GM12874 (cell line): ENCODE measurements at regions not wholly inside any gene's neighbourhood (a gene's known extent, or its start where the extent isn't known, plus 50 kb on each side); places are given as distances from the start of the nearest gene placed in this dataset.

Experiments
- TF ChIP-seq, protein P1 (sequence below): IDR thresholded peaks from 2 replicates; pipeline ENCODE4 v1.5.1; 2011; ENCODE audit warnings: low read depth, mild to moderate bottlenecking, control low read depth, low read length, moderate library complexity; ENCODE audit not compliant: insufficient read depth

DNA sequence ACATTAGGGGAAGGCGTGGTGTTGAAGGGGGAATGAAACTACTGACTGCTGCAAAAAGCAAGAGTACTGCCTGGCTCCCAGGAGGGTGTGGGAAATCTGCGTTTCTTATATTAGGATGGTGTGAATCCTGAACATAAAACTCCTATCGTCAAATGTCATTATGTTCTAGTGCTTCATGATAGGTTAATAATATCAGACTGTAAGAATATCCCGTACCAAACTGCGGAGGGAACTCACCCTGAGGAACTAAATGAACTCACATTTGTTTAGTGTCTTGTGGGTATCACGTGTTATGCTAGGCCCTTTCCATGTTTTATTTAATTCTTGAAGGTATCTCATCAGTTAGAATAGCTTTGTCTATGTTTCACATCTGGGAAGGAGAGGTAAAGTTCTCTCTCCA lies 610.7 kb downstream of the QKI start:
- TF ChIP-seq, protein P1, sequence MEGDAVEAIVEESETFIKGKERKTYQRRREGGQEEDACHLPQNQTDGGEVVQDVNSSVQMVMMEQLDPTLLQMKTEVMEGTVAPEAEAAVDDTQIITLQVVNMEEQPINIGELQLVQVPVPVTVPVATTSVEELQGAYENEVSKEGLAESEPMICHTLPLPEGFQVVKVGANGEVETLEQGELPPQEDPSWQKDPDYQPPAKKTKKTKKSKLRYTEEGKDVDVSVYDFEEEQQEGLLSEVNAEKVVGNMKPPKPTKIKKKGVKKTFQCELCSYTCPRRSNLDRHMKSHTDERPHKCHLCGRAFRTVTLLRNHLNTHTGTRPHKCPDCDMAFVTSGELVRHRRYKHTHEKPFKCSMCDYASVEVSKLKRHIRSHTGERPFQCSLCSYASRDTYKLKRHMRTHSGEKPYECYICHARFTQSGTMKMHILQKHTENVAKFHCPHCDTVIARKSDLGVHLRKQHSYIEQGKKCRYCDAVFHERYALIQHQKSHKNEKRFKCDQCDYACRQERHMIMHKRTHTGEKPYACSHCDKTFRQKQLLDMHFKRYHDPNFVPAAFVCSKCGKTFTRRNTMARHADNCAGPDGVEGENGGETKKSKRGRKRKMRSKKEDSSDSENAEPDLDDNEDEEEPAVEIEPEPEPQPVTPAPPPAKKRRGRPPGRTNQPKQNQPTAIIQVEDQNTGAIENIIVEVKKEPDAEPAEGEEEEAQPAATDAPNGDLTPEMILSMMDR = no peak

DNA sequence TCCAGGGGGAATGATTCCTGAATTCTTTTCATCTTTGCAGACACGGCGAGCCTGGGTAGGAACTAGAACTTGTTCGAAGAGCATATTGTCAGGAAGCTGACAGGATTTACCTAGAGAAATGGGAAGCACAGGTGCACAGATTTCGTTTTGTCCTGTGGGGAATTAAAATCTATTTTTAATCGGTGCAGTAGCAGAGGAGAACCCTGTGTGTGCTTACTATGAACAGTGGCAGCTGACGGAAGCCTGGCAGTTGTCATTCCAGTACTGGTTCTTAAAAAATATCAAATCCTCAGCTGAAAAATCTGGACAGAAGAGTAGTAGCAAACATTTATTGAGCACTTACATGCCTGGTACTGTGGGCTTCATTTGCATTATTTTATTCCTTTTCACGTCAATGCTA lies 609.0 kb downstream of the QKI start:
- TF ChIP-seq, protein P1 = no peak

DNA sequence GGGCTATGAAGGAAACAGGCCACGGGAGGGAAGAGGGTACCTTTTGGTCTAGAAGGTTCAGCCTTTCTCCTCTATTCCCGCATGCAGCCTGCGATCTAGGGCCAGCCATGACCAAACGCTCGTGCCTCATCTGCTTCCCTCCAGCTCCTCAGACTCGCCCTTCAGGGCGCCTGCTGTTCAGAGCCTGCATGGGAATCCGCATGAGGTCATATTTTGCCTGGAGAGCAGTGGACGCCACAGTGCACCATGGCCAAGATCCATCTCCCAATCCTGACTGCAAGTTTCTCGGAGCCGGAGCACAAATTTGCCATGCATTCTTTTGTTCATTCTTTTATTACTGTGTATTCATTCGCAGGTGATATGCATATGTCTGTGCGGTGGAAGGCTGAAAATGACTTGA lies 608.1 kb downstream of the QKI start:
- TF ChIP-seq, protein P1 = no peak

DNA sequence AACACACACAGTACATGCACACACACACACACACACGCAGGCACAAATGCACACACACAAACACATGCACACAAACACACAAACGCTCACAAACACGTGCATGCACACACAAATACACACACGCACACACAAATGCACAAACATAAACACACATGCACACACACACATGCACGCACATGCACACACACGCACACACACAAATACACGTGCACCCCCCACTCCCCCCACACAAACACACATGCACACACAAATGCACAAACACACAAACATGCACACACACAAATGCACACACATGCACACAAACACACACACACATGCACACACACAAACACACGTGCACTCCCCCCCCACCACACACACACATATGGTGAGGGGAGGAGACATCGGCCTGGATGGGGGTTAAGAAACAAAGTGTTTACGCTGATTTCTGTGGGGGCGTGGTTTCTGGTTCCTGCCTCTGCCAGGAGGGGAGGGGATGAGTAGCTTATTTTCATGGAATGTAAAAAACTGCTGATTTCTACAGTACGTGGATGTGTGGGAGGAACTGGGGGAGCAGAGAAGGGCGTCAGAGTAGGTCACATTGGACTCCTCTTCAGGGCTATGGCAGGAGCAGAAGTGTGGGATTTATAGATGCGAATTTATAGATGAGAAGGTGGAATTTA lies 607.2 kb downstream of the QKI start:
- TF ChIP-seq, protein P1 = no peak

DNA sequence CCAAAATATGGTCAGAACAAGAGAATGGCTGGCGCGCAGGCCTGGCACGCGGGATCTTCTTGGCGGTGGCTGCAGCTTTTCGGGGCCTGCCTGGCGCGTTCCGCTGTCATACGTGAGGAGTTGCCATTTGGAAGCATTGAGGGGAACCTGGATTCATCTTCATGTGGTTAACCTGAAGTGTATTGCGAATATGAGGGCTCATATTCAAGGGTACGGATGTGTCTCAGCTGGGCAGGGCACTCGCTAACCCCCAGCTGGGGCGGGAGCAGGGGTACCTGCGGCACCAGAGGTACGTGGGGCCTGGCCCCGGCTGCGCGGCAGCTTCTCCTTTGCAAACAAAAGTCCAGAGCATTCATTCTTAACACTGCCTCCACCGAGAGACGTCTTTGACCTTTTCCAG lies 605.6 kb downstream of the QKI start:
- TF ChIP-seq, protein P1 = no peak

DNA sequence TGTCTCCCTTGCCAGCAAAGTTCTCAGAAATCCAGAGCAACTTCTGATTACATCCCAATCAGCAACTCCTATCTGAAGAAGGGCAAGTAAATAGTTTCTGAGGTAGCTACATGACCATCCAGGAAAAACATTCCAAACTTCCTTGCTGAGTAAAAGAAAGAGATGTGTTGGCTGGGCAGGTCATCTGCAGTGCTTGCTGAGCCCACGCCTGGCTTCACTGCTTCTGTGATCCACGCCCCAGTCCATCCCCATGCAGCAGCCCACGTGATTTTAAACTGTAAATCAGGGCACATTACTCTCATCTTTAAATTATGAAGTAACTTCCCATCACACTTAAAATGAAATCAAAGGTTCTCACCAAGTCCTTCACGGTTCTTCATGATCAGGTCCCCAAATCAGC lies 603.6 kb downstream of the QKI start:
- TF ChIP-seq, protein P1 = no peak

DNA sequence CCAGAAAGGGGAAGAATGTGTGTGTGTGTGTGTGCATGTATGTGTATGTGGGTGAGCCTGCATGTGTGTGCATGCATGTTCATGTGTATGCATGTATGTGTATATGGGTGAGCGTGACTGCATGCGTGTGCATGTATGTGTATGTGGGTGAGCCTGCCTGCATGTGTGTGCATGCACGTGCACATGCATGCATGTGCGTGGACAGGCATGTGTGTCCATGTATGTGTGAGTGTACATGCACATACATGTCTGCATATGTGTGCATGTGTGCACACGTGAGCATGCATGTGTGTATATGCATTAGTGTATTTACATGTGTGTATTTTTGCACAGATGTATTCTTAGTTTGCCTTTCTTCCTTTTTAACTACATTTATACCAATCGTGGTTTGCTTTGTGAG lies 601.5 kb downstream of the QKI start:
- TF ChIP-seq, protein P1 = no peak

DNA sequence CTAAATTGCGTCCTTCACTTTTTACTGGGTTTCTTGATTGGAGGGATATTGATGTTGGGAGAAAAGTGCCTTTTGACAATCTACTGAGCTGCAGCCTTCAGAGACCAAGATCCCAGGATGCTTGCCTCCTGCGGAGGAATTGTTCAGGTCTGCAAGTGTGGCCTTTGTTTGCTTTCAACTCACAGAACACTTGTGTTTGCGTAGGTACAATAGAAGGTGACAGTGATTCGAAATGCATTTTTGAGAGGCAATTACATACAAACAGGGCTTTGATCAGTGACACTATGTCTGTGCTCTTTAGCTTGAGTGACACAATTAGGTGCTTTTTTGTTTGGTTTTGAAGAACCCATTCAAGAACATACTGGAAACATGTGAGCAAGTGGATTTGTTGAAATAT lies 600.6 kb downstream of the QKI start:
- TF ChIP-seq, protein P1 = no peak
